ENCODE measurements at regions not wholly inside any gene's neighbourhood (a gene's known extent, or its start where the extent isn't known, plus 50 kb on each side); places are given as distances from the start of the nearest gene placed in this dataset.

- TF ChIP-seq, protein P1, sequence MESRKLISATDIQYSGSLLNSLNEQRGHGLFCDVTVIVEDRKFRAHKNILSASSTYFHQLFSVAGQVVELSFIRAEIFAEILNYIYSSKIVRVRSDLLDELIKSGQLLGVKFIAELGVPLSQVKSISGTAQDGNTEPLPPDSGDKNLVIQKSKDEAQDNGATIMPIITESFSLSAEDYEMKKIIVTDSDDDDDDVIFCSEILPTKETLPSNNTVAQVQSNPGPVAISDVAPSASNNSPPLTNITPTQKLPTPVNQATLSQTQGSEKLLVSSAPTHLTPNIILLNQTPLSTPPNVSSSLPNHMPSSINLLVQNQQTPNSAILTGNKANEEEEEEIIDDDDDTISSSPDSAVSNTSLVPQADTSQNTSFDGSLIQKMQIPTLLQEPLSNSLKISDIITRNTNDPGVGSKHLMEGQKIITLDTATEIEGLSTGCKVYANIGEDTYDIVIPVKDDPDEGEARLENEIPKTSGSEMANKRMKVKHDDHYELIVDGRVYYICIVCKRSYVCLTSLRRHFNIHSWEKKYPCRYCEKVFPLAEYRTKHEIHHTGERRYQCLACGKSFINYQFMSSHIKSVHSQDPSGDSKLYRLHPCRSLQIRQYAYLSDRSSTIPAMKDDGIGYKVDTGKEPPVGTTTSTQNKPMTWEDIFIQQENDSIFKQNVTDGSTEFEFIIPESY (IDR thresholded peaks at IDR 0.05): no peak
- no peak for TF ChIP-seq JUNB (IDR thresholded peaks at IDR 0.05)
Measured at GRCh38 chr10:57955076-57955475, 312.6 kb downstream of the IPMK start (continued).

- no peak for FAIRE-seq
- H4K20me1 ChIP-seq (ENCODE audit: control insufficient read depth, insufficient read depth): no peaks in the 10 kb centered on the region
- no peak overlapping the region for H3K27ac ChIP-seq (ENCODE audit: control insufficient read depth, insufficient read depth)
- H3K4me2 ChIP-seq (ENCODE audit: control insufficient read depth, insufficient read depth): no peak overlapping the region
- WGBS (ENCODE audit: insufficient coverage, insufficient replicate concordance, low lambda C conversion rate, missing lambda C conversion rate): 4% methylated on average over 2 of the region's 2 CpGs
- no peak for DNase-seq (ENCODE audit: low read depth, low spot score)
- no peak overlapping the region for H2AFZ ChIP-seq (ENCODE audit: control insufficient read depth, low read depth, low read length)
- RAD21 ChIA-PET (ENCODE audit: unreplicated experiment): no interaction called here
- POLR2A ChIA-PET: no interaction called here
- in situ Hi-C loops (cut with MboI): no loop called here
- H3K27me3 ChIP-seq (replicated peaks in 1 of 2; ENCODE audit: control insufficient read depth in 2 of 2, insufficient read depth in 2 of 2, low read length in 1 of 2): no peaks in the 10 kb centered on the region; a peak in 1 of 4 replicates
- H3K9me3 ChIP-seq (replicated peaks; ENCODE audit: control insufficient read depth, insufficient read depth, low read length): no peaks in the 10 kb centered on the region
- BruUV-seq (replicated peaks): no TSS peak
- ATAC-seq: no peak
- H3K4me1 ChIP-seq (ENCODE audit: control insufficient read depth, insufficient read depth, low read length): no peaks in the 10 kb centered on the region
- H3K79me2 ChIP-seq (ENCODE audit: control insufficient read depth, insufficient read depth, low read length): no peaks in the 10 kb centered on the region
- no peak overlapping the region for H3K9ac ChIP-seq (ENCODE audit: control insufficient read depth, insufficient read depth, low read length)
- intact Hi-C loops (cut with micrococcal nuclease; ENCODE audit: unreplicated experiment): no loop called here
- CTCF ChIA-PET: interaction anchor here (1.1 kb wide), 1 partner anchor 12 kb away, joined by 3 read pairs; no protein-coding TSS in a partner anchor
- no peak overlapping the region for H3K4me3 ChIP-seq
- SMC1A ChIA-PET (ENCODE audit: uncharacterized antibody, unreplicated experiment): no interaction called here
- no peaks in the 10 kb centered on the region for H3K36me3 ChIP-seq (ENCODE audit: control insufficient read depth in 2 of 2, insufficient read depth in 2 of 2, low read length in 1 of 2)
- no peak for TF ChIP-seq SMARCA5 (IDR thresholded peaks at IDR 0.05)
- no peak for TF ChIP-seq PML (IDR thresholded peaks at IDR 0.05; ENCODE audit: low read length)
- TF ChIP-seq BCLAF1 (IDR thresholded peaks at IDR 0.05): no peak
- TF ChIP-seq ZNF274 (IDR thresholded peaks at IDR 0.05; ENCODE audit: insufficient read depth, insufficient read length): no peak
- TF ChIP-seq GABPA (IDR thresholded peaks at IDR 0.05; ENCODE audit: low read depth): no peak
- TF ChIP-seq YY1 (IDR thresholded peaks at IDR 0.05; ENCODE audit: low read depth, low read length): no peak
- no peak for TF ChIP-seq RELA (IDR thresholded peaks at IDR 0.05; ENCODE audit: borderline replicate concordance, partially characterized antibody)
- no peak for TF ChIP-seq CREB1 (IDR thresholded peaks at IDR 0.05; ENCODE audit: low read depth)
- TF ChIP-seq PBX3 (IDR thresholded peaks at IDR 0.05; ENCODE audit: insufficient replicate concordance, low read depth, low read length): no peak
- no peak for TF ChIP-seq TAF1 (IDR thresholded peaks at IDR 0.05; ENCODE audit: borderline replicate concordance, low read depth, low read length)
- TF ChIP-seq RAD21 (IDR thresholded peaks at IDR 0.05; ENCODE audit: insufficient read depth, low read depth, low read length): no peak
- no peak for TF ChIP-seq STAT3 (IDR thresholded peaks at IDR 0.05; ENCODE audit: low read depth, low read length)
- TF ChIP-seq ATF3 (IDR thresholded peaks at IDR 0.05; ENCODE audit: borderline replicate concordance, extremely low read depth, low read depth, low read length): no peak
- no peak for TF ChIP-seq EZH2 (IDR thresholded peaks at IDR 0.05; ENCODE audit: borderline replicate concordance, control insufficient read depth, low read depth, low read length)
- TF ChIP-seq GATAD2B (conservative IDR thresholded peaks at IDR 0.05; ENCODE audit: low read depth): no peak
- TF ChIP-seq, protein P2, sequence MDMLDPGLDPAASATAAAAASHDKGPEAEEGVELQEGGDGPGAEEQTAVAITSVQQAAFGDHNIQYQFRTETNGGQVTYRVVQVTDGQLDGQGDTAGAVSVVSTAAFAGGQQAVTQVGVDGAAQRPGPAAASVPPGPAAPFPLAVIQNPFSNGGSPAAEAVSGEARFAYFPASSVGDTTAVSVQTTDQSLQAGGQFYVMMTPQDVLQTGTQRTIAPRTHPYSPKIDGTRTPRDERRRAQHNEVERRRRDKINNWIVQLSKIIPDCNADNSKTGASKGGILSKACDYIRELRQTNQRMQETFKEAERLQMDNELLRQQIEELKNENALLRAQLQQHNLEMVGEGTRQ (IDR thresholded peaks at IDR 0.05; ENCODE audit: borderline replicate concordance, low read depth, low read length): no peak
Measured at GRCh38 chr10:57952741-57953140, 315.0 kb downstream of the IPMK start.

All from GM12878 (cell line).